Neuronal stem cell (in vitro differentiated cells): ENCODE measurements at regions not wholly inside any gene's neighbourhood (a gene's known extent, or its start where the extent isn't known, plus 50 kb on each side); places are given as distances from the start of the nearest gene placed in this dataset.
A peak's percentile ranks its signal among the peaks of the same experiment; 100 is the strongest.

Experiments
- DNase-seq: peaks from one replicate; pipeline ENCODE4 v3.0.0-alpha.2; 2013; ENCODE audit warnings: low spot score
- H2AFZ ChIP-seq: one replicate; pipeline ENCODE4 v1.6.1; 2013; ENCODE audit warnings: mild to moderate bottlenecking, low read length, inconsistent platforms
- H2AK5ac ChIP-seq: 2 replicates; pipeline ENCODE4 v1.6.1; 2013; ENCODE audit warnings: low read depth, mild to moderate bottlenecking, inconsistent platforms, low read length, moderate library complexity, mixed read lengths
- H2BK120ac ChIP-seq: 2 replicates; pipeline ENCODE4 v1.6.1; 2013; ENCODE audit warnings: low read depth, mild to moderate bottlenecking, inconsistent platforms, low read length, moderate library complexity, mixed read lengths
- H2BK12ac ChIP-seq: one replicate; pipeline ENCODE4 v1.6.1; 2013; ENCODE audit warnings: low read length, inconsistent platforms
- H2BK15ac ChIP-seq: 2 replicates; pipeline ENCODE4 v1.6.1; 2013; ENCODE audit warnings: mild to moderate bottlenecking, low read length, inconsistent platforms, mixed read lengths
- H2BK5ac ChIP-seq: one replicate; pipeline ENCODE4 v1.6.1; 2013; ENCODE audit warnings: inconsistent platforms, mild to moderate bottlenecking, low read length, moderate library complexity
- H3K14ac ChIP-seq: one replicate; pipeline ENCODE4 v1.6.1; 2013; ENCODE audit warnings: low read length, inconsistent platforms
- H3K18ac ChIP-seq: 2 replicates; pipeline ENCODE4 v1.6.1; 2013; ENCODE audit warnings: low read length, inconsistent platforms
- H3K23ac ChIP-seq: 2 replicates; pipeline ENCODE4 v1.6.1; 2013; ENCODE audit warnings: low read depth, mild to moderate bottlenecking, mixed read lengths, low read length, inconsistent platforms; ENCODE audit not compliant: poor library complexity
- H3K27ac ChIP-seq: replicated peaks from 3 replicates; pipeline ENCODE4 v1.5.1; 2013; ENCODE audit warnings: low read length, inconsistent platforms
- H3K27me3 ChIP-seq, 3 experiments: 2 replicates each; pipeline ENCODE4 v1.6.1; 2013; ENCODE audit warnings: low read length in 3 of 3, mild to moderate bottlenecking in 2 of 3, inconsistent platforms in 1 of 3, low read depth in 1 of 3, mixed read lengths in 1 of 3, moderate library complexity in 1 of 3; ENCODE audit not compliant: control insufficient read depth in 3 of 3, insufficient read depth in 3 of 3
- H3K36me3 ChIP-seq, 2 donors: replicated peaks in 1 of 2; 2 replicates each; pipeline ENCODE4 v1.6.1; 2013; ENCODE audit warnings: low read length in 2 of 2; ENCODE audit not compliant: control insufficient read depth in 2 of 2, insufficient read depth in 2 of 2
- H3K4ac ChIP-seq: 2 replicates; pipeline ENCODE4 v1.6.1; 2013; ENCODE audit warnings: inconsistent platforms, mild to moderate bottlenecking, low read length, moderate library complexity
- H3K4me1 ChIP-seq, 2 donors: 1 replicate in 1 of 2; 2 replicates in 1 of 2; pipeline ENCODE4 v1.6.1; 2013; ENCODE audit warnings: low read length in 2 of 2, low read depth in 1 of 2; ENCODE audit not compliant: control insufficient read depth in 2 of 2, insufficient read depth in 1 of 2
- H3K4me2 ChIP-seq: one replicate; pipeline ENCODE4 v1.6.1; 2013; ENCODE audit warnings: mild to moderate bottlenecking, low read length, inconsistent platforms; ENCODE audit not compliant: insufficient read depth, poor library complexity, severe bottlenecking
- H3K4me3 ChIP-seq, 2 donors: 2 replicates each; pipeline ENCODE4 v1.5.1; 2013; ENCODE audit warnings: low read length in 2 of 2, mild to moderate bottlenecking in 2 of 2, inconsistent platforms in 1 of 2, moderate library complexity in 1 of 2
- H3K79me1 ChIP-seq: one replicate; pipeline ENCODE4 v1.6.1; 2013; ENCODE audit warnings: low read depth, mild to moderate bottlenecking, inconsistent platforms, low read length, moderate library complexity
- H3K9ac ChIP-seq: one replicate; pipeline ENCODE4 v1.6.1; 2013; ENCODE audit warnings: mild to moderate bottlenecking, low read depth, low read length, inconsistent platforms; ENCODE audit not compliant: poor library complexity
- H3K9me3 ChIP-seq, 2 donors: replicated peaks in 1 of 2; 2 replicates each; pipeline versions ENCODE3 to v1.6.1; 2013; ENCODE audit warnings: low read length in 2 of 2, mild to moderate bottlenecking in 2 of 2, inconsistent platforms in 1 of 2, low read depth in 1 of 2, mixed read lengths in 1 of 2, moderate library complexity in 1 of 2; ENCODE audit not compliant: control insufficient read depth in 2 of 2, insufficient read depth in 1 of 2
- H4K8ac ChIP-seq: one replicate; pipeline ENCODE4 v1.6.1; 2013; ENCODE audit warnings: low read depth, mild to moderate bottlenecking, inconsistent platforms, low read length, moderate library complexity
- H4K91ac ChIP-seq: one replicate; pipeline ENCODE4 v1.6.1; 2013; ENCODE audit warnings: low read length, low read depth, mild to moderate bottlenecking, inconsistent platforms; ENCODE audit not compliant: poor library complexity
- WGBS, 2 donors: extraction: QIAGEN DNeasy Blood & Tissue Kit; methylation state at CpG; one replicate each; pipeline ENCODE4 v1.1.7; 2013; ENCODE audit warnings: missing lambda C conversion rate in 2 of 2, mixed read lengths in 1 of 2; ENCODE audit not compliant: insufficient read length in 2 of 2, insufficient replicate concordance in 1 of 2; ENCODE audit errors: extremely low coverage in 2 of 2; 5-methylcytosine and 5-hydroxymethylcytosine counted together

- no peak for DNase-seq
- H3K9me3 ChIP-seq: no peaks in the 10 kb centered on the region
- no CpG with 5 or more reads among the region's 7 CpGs for WGBS, 2 donors
Measured at GRCh38 chr13:60869941-60870613, 473.1 kb downstream of the TDRD3 start.

GRCh38 chr13:60869225-60869624 lies 472.2 kb downstream of the TDRD3 start:
- DNase-seq: no peak

More at GRCh38 chr13:60869941-60870613, 473.1 kb downstream of the TDRD3 start:
- Histone ChIP-seq H3K9ac (no peak overlapping the region), H3K36me3 (no peaks in the 10 kb centered on the region), H3K4me3 (peak overlapping the region in 1 of 2 donors; percentile 9), H3K4me1 (no peaks in the 10 kb centered on the region), H2BK5ac (no peak overlapping the region), H2BK12ac (no peak overlapping the region), H3K4me2 (no peak overlapping the region), H4K91ac (no peak overlapping the region), H3K79me1 (no peaks in the 10 kb centered on the region), H2AK5ac (no peak overlapping the region), H2BK120ac (no peak overlapping the region), H3K23ac (no peak overlapping the region), H2AFZ (no peak overlapping the region), H3K27ac (no peak overlapping the region), H3K18ac (no peak overlapping the region), H4K8ac (no peak overlapping the region), H3K14ac (no peak overlapping the region), H3K27me3 (no peaks in the 10 kb centered on the region), H3K4ac (no peak overlapping the region), H2BK15ac (no peak overlapping the region)

GRCh38 chr13:60862036-60862435 lies 465.0 kb downstream of the TDRD3 start:
- Histone ChIP-seq H4K8ac (no peak overlapping the region), H2BK12ac (no peak overlapping the region), H3K79me1 (no peaks in the 10 kb centered on the region), H3K27ac (no peak overlapping the region), H3K4ac (no peak overlapping the region), H2AK5ac (no peak overlapping the region), H2BK15ac (no peak overlapping the region), H3K9me3 (no peaks in the 10 kb centered on the region), H2BK5ac (no peak overlapping the region), H3K27me3 (no peaks in the 10 kb centered on the region), H3K36me3 (no peaks in the 10 kb centered on the region), H2AFZ (no peak overlapping the region), H3K14ac (no peak overlapping the region), H3K4me2 (no peak overlapping the region), H3K4me3 (no peak overlapping the region), H2BK120ac (no peak overlapping the region), H3K4me1 (no peaks in the 10 kb centered on the region), H3K18ac (no peak overlapping the region), H3K23ac (no peak overlapping the region), H4K91ac (no peak overlapping the region), H3K9ac (no peak overlapping the region)
- DNase-seq: no peak
- no CpG with 5 or more reads among the region's 1 CpG for WGBS, 2 donors

More at GRCh38 chr13:60869225-60869624, 472.2 kb downstream of the TDRD3 start:
- no peak overlapping the region for H2AK5ac ChIP-seq
- H2BK15ac ChIP-seq: no peak overlapping the region
- H3K9ac ChIP-seq: no peak overlapping the region
- no peak overlapping the region for H3K14ac ChIP-seq
- H3K36me3 ChIP-seq: no peaks in the 10 kb centered on the region
- no peaks in the 10 kb centered on the region for H3K4me1 ChIP-seq
- H3K4me2 ChIP-seq: no peak overlapping the region
- no peaks in the 10 kb centered on the region for H3K9me3 ChIP-seq
- H3K79me1 ChIP-seq: no peaks in the 10 kb centered on the region
- WGBS, 2 donors: no CpG with 5 or more reads among the region's 3 CpGs
- no peak overlapping the region for H2BK5ac ChIP-seq
- peak overlapping the region; percentile 15 for H3K18ac ChIP-seq
- H3K4ac ChIP-seq: no peak overlapping the region
- H4K91ac ChIP-seq: no peak overlapping the region
- H4K8ac ChIP-seq: peak overlapping the region; percentile 45
- no peak overlapping the region for H2BK120ac ChIP-seq
- no peak overlapping the region for H2BK12ac ChIP-seq
- no peak overlapping the region for H3K4me3 ChIP-seq
- no peak overlapping the region for H3K27ac ChIP-seq
- H3K23ac ChIP-seq: no peak overlapping the region
- no peak overlapping the region for H2AFZ ChIP-seq
- no peaks in the 10 kb centered on the region for H3K27me3 ChIP-seq

DNA sequence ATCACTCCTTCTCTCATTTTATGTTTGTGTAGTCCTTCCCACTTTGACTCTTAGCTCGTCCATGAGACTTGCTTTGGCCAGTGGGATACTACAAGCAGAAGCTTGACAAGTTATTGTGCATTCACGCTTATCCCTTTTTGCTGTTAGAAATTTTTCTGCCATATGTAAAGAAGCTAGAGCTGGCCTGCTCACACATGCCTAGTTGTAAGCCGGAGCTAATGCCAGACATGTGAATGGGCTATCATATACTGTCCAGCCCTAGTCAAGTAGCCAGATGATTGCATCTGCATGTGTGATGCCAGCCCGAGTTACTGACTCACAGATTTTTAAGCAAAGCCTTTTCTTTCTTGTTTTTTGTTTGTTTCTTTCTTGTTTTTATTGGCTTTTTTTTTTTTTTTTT lies 460.7 kb downstream of the TDRD3 start:
- Histone ChIP-seq H3K9me3 (peaks cover 0 to 2% of the 10 kb centered on the region in 2 donors), H3K79me1 (no peaks in the 10 kb centered on the region), H3K4me2 (no peak overlapping the region), H3K23ac (no peak overlapping the region), H2BK5ac (no peak overlapping the region), H3K18ac (no peak overlapping the region), H4K91ac (no peak overlapping the region), H3K9ac (no peak overlapping the region), H2BK12ac (no peak overlapping the region), H2BK120ac (no peak overlapping the region), H3K4ac (no peak overlapping the region), H3K27ac (no peak overlapping the region), H3K27me3 (no peaks in the 10 kb centered on the region), H2BK15ac (no peak overlapping the region), H2AFZ (no peak overlapping the region), H4K8ac (no peak overlapping the region), H3K14ac (no peak overlapping the region), H3K4me1 (no peaks in the 10 kb centered on the region), H3K36me3 (no peaks in the 10 kb centered on the region), H2AK5ac (no peak overlapping the region), H3K4me3 (no peak overlapping the region)
- WGBS, 2 donors: no CpG with 5 or more reads among the region's 4 CpGs
- DNase-seq: no peak
